ENCODE measurements at regions not wholly inside any gene's neighbourhood (a gene's known extent, or its start where the extent isn't known, plus 50 kb on each side); places are given as distances from the start of the nearest gene placed in this dataset.
"Not testable (repeated sequence)": the region's sequence is repeated elsewhere in the genome, so short reads cannot be mapped to it uniquely, and the experiment has no call there.

- DNase-seq: no peak
These were observed 52.8 kb upstream of the SRSF6 start for GRCh38 chr20:43404878-43405277.

GRCh38 chr20:43400882-43401281 is 56.8 kb upstream of the SRSF6 start:
- not testable (repeated sequence) for DNase-seq

GRCh38 chr20:43398676-43399324 is 58.9 kb upstream of the SRSF6 start:
- no peak for DNase-seq

- no peak for DNase-seq
These were observed 60.5 kb upstream of the SRSF6 start for GRCh38 chr20:43397147-43397546.

- no peak for DNase-seq
These were observed 64.6 kb upstream of the SRSF6 start for GRCh38 chr20:43393052-43393451.

GRCh38 chr20:43392561-43392960 is 65.1 kb upstream of the SRSF6 start:
- DNase-seq: no peak

GRCh38 chr20:43389839-43390626 is 67.7 kb upstream of the SRSF6 start:
- no peak for DNase-seq

GRCh38 chr20:43389211-43389610 is 68.5 kb upstream of the SRSF6 start:
- no peak for DNase-seq

GRCh38 chr20:43388268-43389002 is 69.3 kb upstream of the SRSF6 start:
- DNase-seq: no peak

- DNase-seq: no peak
These were observed 70.0 kb upstream of the SRSF6 start for GRCh38 chr20:43387737-43388136.

- no peak for DNase-seq
These were observed 70.8 kb upstream of the SRSF6 start for GRCh38 chr20:43386878-43387277.

GRCh38 chr20:43385914-43386313 is 71.8 kb upstream of the SRSF6 start:
- DNase-seq: no peak

GRCh38 chr20:43384101-43384940 is 73.4 kb upstream of the SRSF6 start:
- no peak for DNase-seq

- DNase-seq: no peak
These were observed 74.5 kb upstream of the SRSF6 start for GRCh38 chr20:43383026-43383795.

GRCh38 chr20:43382135-43382534 is 75.6 kb upstream of the SRSF6 start:
- not testable (repeated sequence) for DNase-seq

- not testable (repeated sequence) for DNase-seq
These were observed 76.2 kb upstream of the SRSF6 start for GRCh38 chr20:43381533-43381932.

GRCh38 chr20:43379239-43379917 is 78.3 kb upstream of the SRSF6 start:
- DNase-seq: no peak

- no peak for DNase-seq
These were observed 80.9 kb upstream of the SRSF6 start for GRCh38 chr20:43376831-43377230.

GRCh38 chr20:43375591-43375990 is 82.1 kb upstream of the SRSF6 start:
- no peak for DNase-seq

GRCh38 chr20:43372051-43372450 is 85.6 kb upstream of the SRSF6 start:
- DNase-seq: no peak

GRCh38 chr20:43365691-43366090 is 92.0 kb upstream of the SRSF6 start:
- no peak for DNase-seq

All from C1 segment of cervical spinal cord (tissue), 14 donors.